Peyer's patch (tissue), 4 donors: ENCODE measurements at regions not wholly inside any gene's neighbourhood (a gene's known extent, or its start where the extent isn't known, plus 50 kb on each side); places are given as distances from the start of the nearest gene placed in this dataset.

ENCODE experiments used
- POLR2A ChIP-seq, 2 donors: fragments of 450-650 bp; IDR thresholded peaks; one replicate each; pipeline ENCODE4 v1.5.1; 2017; ENCODE audit warnings: antibody characterized with exemption in 2 of 2, mild to moderate bottlenecking in 2 of 2, moderate library complexity in 2 of 2
- TF ChIP-seq, protein P1 (sequence below), 6 experiments: fragments of 450-650 bp in 4 of 6; fragments of 200-600 bp in 2 of 6; sonication (generic) in 1 of 6; IDR thresholded peaks; one replicate each; pipeline ENCODE4 v1.5.1; 2017 to 2019; ENCODE audit warnings: antibody characterized with exemption in 6 of 6, mild to moderate bottlenecking in 3 of 6, moderate library complexity in 1 of 6

DNA sequence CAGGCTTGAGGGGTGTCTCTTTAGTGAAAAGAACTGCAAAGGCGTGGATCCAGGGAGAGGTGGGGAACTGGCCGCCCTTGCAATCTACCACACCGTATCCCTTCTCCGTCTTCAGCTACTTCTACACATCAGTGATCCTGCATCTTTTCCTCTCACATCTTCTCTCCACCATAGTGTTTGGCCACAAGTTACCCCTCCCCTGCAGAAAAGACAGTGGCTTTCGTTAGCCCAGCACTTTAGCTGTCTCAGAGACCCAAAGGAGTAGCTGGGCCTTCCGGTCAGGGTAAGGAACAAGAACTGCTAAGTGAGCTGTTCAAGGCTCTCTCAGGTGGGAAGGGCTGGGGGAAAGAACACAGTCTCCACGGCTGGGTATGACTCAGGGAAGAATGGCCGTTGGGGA is 158.4 kb downstream of the NDUFA12 start:
- no peak for TF ChIP-seq POLR2A (IDR thresholded peaks at IDR 0.05)
- TF ChIP-seq, protein P1, sequence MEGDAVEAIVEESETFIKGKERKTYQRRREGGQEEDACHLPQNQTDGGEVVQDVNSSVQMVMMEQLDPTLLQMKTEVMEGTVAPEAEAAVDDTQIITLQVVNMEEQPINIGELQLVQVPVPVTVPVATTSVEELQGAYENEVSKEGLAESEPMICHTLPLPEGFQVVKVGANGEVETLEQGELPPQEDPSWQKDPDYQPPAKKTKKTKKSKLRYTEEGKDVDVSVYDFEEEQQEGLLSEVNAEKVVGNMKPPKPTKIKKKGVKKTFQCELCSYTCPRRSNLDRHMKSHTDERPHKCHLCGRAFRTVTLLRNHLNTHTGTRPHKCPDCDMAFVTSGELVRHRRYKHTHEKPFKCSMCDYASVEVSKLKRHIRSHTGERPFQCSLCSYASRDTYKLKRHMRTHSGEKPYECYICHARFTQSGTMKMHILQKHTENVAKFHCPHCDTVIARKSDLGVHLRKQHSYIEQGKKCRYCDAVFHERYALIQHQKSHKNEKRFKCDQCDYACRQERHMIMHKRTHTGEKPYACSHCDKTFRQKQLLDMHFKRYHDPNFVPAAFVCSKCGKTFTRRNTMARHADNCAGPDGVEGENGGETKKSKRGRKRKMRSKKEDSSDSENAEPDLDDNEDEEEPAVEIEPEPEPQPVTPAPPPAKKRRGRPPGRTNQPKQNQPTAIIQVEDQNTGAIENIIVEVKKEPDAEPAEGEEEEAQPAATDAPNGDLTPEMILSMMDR (IDR thresholded peaks at IDR 0.05), result no peak
